HT-29 (cell line): ENCODE measurements at regions not wholly inside any gene's neighbourhood (a gene's known extent, or its start where the extent isn't known, plus 50 kb on each side); places are given as distances from the start of the nearest gene placed in this dataset.
"Not testable (repeated sequence)": the region's sequence is repeated elsewhere in the genome, so short reads cannot be mapped to it uniquely, and the experiment has no call there.

ENCODE experiments used
- DNase-seq: peaks from one replicate; pipeline ENCODE4 v3.0.0-alpha.2; 2015; ENCODE audit warnings: low spot score

DNA sequence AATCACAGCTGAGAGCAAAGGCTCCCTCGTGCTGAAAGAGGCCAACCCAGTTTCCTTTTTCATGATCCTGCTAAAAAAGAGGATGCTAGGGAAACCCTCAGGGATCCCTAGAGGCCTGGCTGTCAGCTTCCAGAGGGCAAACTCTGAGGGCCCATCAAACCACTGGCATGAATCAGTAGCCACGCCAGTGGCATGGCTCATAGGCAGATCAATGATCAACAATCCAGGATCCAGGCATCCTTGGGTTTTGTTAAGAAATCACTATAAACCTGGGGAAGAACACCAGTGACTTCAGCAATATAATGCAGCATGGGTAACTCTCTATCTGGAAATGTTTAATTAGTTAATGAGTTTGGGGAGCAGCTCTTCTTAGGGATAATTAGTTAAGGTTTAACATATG, 286.5 kb downstream of the C1D start:
- DNase-seq = no peak

DNA sequence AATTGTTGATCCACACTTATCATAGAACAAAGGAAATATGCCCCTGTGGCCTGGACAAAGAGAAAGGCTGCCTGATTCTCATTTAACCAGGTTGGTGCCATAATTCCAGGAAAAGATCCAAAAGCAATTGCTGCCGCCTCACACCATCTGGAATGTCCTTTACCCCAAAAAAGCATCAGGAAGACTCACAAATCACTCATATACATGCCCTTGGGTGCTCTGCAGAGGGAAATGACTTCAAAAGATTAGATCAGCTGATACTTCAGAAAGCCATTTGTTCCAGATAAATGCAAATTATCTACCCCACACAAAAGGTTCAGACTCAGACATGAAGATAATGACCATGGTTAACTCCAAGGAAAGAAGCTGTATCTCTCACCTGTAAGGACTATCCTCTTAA, 285.8 kb downstream of the C1D start:
- no peak for DNase-seq

DNA sequence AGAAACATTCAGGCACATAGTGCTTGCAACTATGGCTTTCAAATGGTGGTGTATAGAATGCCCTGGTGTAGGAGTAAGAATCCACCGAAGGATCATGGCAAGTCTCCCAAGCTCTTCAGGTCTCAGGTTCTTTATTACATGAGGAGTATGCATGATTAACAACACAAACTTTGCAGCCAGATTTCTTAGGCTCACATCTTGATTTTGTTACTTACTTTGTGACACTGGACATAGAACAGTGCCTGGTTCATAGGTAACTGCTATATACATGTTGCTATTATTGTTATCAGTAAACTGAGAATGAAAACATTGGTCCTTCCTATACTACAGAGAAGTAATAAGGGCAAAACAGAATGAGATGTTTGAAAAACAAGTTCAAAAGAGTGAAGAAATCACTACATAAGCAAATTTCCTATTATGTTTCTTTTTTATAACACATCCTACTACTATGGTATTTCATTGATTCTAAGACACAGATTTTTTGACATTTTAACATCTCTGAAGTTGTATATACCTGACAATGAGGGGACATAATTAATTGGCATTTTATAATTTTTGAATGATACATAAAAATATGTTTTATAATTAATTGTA, 284.9 kb downstream of the C1D start:
- no peak for DNase-seq

DNA sequence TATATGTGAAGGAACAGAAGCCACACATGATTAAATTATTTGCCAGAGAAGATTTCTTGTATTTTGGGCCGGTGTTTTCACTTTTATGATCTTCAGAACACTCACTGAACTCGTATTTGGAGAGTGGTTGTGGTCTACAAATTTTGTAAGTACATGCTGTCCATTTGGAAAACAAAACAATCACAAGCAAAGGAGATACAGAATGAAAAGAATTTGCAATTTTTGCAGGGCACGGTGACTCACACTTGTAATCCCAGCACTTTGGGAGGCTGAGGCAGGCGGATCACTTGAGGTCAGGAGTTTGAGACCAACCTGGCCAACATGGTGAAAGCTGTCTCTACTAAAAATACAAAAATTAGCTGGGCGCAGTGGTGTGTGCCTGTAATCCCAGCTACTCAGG, 282.0 kb downstream of the C1D start:
- not testable (repeated sequence) for DNase-seq

DNA sequence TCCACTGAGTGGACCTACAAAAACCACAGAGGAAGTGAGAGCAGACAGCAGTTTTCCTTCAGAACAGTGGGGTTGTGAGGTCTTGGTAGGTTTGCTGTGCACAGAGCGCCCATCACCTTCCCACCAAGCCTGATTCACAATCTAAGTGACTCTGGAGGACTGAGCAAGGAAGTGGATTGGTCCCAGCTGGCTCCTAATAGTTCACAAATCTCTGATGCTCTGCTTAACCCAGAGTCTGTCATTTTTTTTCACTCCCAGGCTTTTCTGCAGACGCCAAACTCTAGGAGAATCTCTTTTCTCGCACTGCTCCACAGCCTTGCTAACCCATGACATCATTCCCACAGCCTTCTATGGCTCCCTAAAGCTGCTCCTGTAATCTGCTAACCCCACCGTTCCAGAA, 280.4 kb downstream of the C1D start:
- no peak for DNase-seq

DNA sequence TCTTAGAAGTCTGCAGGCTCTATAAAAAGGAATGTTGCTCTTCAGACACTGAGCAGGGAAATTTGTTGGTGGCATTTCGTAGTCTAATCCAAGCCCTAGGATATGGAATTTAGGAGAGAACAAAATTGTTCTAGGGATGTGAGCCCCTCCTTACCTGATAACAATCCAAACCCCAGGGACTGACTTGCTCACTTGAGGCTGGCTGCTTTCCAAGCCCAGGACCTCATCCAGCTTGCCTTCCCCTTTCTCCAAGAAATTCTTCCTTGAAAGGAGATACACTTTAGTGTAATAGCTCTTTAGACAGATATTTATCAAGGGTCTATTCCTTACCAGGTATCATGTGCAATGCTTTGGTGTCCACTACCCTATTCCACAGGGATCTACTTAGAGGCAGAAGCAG, 279.8 kb downstream of the C1D start:
- no peak for DNase-seq

DNA sequence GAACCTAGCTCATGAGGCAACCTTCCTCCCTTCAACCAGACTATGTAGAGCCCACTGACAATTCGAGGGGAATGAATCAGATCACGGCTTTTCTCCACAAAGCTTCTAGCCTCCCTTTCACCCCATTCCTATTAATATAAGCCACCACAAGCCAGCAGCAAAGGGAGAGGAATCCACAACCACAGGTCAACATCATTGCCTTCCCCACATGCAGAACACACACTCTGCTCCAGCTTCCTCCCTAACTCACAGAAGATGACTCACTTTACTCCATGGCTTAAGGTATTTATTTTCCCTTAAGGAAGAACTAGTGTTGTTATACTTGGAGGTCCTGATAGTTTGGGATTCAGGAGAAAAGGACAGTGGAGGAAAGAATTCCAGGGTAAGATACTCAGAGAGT, 272.2 kb downstream of the C1D start:
- no peak for DNase-seq

DNA sequence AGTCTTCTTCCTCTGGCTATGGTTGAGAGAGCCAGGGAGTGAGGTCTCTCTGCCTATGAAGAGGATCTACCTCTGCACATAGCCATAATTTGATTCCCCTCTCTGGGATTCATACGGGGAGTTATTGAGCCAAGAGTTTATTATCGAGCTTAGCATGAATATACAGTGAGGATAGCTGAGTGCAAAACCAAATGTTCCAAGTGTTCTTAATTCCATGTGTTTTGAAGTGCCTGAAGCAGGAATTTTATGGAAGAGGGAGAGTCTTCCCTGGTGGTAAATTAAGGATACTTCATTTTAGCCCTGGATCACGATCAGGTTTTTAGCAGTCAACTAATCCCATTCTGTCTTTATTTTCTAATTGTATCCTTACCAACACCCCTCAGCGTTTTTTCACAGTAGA, 270.6 kb downstream of the C1D start:
- no peak for DNase-seq

DNA sequence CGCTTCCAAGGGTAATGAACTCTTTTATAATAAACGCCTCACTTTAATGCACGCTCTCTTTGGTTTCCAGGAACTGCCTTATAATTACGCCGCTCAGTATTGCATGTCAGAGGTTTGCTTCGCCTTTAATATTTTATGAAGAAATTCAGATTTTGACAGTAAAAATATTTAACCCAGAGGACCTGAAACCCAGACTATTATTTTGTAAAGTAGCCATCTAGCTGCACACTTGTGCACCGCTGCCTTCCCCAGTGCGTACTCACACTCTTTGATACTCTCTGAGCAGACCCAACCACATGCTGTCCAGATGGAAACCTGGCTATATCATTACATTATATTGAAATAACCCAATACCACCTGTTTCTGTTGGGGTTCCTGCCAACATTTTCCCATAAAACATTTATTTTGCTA, 270.1 kb downstream of the C1D start:
- no peak for DNase-seq

DNA sequence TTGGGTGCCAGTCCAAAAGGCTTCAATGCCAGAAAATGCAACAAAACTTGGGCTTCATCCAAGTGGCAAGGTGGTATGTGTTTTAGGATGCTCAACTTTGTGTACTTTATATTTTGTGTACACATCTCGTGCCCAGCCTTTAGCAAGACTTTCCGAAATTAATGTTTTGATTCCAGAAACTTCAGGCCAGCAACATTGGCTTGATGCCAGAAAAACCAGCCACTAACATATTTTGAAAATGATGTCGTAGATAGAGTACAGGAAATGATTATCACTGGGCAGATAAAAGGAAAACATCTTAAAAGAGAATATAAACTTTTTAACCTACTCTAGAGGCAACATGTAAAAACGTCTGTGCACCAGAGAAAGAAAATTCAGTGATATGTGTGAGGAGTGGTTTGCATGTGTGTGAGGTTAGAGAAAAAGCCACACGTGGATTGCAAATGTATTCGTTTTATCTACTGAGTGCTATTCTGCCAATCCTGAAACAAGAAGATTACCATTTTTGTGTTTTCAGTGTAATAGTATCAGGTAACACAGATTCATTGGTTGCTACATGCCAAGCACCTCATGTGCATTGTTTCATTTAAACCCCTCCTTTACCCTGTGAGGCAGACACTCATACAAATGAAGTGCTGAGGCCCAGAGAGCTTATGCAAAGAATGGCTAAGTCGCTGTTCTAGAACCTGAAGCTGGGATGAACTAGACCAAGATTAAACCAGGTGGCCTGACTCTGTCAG, 264.8 kb downstream of the C1D start:
- DNase-seq = no peak

DNA sequence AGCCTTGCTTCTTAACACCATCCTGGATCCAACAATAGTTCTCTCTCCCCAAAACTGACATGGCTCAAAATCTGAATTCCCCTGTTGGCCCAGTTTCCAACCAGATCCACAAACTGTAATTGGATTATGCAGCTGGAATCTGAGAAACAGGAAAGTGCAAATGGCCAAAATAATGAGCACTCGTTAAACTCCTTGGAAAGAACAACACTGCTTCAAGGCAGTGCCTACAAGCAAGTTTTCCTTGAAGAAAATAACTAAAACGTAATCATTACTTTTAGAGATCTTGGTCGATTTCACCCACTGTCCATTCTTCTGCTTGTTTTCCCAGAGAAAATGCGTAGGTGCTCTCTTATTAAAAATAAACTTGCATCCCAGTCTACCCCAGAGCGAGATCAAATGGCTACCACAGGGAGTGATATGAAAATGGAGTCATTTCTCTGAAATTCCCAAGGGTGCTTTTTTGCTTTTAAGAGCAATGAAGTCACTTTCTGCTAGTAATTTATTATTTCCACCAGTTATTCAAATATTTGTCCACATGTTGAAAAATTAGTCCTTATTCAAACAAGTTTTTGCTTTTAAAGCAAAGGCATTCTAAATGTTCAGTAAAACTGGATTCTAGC, 264.2 kb downstream of the C1D start:
- DNase-seq = no peak

DNA sequence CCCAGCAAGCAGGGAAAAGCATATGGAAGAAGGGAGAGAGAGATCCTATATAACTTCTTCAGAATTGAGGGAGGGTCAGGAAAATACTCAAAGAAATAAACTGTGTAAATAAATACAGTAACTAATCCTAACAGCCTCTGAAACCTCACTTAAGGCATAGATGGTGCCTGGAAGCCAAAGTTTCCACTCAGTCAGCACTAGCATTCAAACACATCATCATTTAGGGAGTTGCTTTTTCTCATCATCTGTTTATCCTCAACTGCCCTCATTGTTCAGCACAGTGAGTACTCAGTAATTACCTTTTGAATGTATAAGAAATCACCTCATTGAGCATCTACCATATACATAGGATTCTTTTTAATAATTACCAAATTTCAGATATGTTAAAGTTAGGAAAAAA, 262.9 kb downstream of the C1D start:
- no peak for DNase-seq

DNA sequence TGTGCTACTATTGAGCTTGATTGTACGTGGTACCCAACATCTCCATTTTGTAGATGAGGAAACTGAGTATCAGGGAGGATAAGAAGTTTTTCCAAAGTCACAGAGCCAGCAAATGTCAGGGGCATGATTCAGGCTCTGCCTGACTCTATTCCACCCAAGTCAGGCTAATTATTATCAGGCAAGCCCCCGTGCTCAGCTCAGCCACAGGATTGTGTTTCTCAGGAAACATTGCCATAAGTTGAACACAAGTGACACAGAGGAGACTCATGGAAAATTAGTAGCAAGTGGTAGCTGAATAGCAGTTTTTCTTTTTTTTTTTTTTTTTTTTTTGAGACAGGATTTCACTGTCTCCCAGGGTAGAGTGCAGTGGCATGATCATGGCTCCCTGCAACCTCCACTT, 260.5 kb downstream of the C1D start:
- no peak for DNase-seq

DNA sequence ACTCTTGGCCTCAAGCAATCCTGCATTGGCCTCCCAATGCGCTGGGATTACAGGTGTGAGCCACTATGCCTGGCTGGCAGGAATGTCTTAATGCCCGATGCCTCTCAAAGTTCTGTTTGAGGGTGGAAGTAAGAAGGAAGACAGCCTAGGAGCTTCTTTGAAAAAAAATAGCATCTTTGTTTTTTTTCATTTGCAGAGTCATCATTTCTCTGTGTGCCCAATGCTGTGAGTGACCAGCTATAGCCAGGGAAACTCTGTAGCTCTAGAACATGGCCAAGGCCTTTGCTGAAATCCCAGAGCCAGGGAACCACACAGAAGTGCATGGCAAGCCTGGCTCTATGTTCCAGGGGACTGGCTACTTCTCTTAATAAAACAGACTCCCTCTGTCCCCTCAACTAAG, 260.0 kb downstream of the C1D start:
- DNase-seq = no peak

DNA sequence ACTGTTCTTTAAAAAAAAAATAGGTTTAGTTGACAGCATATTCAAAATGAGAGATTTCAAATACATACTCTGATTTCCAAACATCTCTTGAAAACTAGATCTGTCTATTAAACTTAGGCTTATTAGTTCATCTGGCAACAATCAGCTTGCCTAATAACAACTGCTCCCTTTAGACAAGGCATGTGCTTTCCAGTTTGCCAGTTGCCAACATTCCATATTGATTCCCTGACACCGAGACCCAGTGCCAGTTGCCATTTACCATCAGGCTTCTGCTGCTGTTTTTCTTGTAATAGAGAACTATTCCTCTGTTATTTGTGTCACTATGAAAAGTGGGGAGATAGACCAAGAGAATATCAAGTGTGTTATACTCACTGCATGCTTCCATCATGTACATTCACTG, 256.0 kb downstream of the C1D start:
- DNase-seq = no peak

DNA sequence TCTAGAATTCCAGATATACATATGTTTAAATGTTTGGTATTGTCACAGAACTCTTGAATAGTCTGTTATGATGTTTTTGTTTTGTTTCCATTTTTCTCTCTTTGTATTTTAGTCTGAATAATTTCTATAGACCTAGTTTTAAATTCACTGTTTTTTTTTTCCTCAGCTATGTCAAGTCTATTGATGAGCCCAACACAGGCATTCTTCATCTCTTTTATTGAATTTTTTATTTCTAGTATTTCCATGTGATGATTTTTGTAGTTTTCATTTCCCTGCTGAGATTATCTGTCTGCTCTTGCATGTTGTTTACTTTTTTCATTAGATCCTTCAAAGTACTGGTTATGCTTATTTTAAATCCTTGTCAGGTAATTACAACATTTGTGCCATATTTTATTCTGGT, 254.7 kb downstream of the C1D start:
- no peak for DNase-seq

DNA sequence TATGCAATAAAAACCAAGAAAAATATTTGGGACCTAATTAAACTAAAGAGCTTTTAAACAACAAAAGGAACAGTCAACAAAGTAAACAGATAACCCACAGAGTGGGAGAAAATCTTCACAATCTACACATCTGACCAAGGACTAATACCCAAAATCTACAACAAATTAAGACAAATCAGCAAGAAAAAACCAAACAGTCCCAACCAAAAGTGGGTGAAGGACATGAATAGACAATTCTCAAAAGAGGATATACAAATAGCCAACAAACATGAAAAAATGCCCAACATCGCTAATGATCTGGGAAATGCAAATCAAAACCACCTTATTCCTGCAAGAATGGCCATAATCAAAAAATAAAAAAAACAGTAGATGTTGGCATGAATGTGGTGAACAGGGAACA, 250.1 kb downstream of the C1D start:
- no peak for DNase-seq

DNA sequence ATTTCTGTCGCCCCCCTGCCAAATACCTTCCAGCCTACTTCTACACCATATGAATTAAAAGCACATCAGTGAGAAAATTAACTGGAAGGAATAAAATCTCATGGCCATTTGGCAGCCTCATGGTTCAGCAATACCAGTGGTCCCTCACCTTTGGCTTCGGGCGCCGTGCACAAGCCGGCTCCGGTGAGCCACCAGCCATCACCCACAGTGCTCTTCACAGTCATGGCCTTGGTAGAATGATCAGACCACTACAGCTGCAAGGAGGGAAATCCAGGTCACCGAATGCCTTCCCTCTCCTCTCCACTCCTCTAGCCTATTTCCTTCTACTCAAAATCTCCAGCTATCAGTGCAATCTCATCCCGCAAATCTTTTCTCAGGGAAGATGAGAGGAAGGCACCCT, 239.1 kb downstream of the C1D start:
- DNase-seq = no peak

DNA sequence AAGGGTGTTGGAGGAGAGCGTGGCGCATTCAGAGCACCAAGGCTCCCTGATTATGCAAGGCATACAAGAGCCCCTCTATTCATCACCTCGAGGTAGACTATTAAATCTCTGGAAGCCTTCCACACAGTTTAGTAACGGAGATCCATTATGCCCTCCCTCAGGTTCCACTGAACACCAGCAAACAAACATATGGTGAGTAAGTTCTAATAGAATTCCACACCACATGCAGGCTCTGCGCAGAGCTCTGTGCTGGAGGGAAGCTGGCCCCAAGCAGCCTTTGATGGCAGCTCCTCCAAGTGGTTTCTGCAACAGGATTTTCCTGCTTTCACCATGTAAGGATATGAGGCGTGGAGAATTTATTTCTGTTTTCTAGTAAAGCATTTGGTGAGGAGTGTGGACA, 238.6 kb downstream of the C1D start:
- DNase-seq = no peak

DNA sequence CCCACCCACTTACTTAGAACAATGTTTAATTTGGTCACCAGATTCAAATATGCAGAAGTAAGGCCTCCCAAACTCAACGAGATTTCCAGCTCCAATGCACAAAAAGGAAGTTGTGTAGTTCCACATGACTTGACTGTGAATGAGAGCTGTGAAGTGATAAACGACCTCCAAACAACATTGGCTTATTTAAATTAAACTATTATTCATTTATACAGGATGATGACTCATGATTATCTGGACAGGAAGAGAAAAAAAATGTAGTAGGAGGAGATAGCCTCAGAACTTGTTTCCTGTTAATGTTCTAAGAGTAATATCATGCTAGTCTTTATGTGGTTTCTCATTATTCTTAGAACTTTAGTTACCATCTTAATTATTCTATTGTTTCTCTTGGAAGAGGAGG, 237.3 kb downstream of the C1D start:
- DNase-seq = peak; percentile 21

DNA sequence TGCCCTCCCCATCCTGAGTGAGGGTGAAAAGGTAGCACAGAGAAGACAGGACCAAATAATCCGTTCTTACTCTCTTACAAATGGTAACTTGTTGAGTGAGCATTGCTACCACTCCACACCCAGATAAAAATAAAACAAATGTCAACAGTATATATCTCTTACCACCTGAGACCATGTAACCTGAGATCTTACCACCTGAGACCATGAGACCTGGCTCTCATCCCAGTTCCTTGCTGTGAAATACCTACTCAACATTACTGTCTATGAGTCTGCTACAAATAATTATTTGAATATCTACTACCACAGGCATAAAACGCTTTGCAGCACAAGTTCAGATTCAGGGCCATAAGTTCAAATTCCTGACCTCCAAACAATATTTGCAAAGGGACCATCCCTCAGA, 234.7 kb downstream of the C1D start:
- no peak for DNase-seq

DNA sequence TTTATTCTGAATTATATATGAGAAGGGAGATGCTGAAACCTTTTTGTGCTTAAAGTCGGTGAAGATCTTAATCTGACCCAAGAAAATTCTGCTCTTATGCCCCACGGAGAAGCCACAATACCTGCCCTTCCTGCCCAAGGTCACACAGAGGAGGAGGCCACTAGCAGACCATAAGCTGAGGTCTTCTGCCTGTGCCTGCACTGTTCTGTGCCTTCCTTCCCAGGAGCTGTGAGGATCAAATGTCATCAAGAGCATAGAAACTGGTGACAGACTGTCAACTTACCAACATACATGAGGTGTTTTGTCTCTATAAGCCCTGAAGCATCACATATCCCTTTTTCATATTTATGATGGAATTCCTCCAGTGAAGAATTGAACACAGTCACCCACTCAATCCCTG, 233.3 kb downstream of the C1D start:
- no peak for DNase-seq

DNA sequence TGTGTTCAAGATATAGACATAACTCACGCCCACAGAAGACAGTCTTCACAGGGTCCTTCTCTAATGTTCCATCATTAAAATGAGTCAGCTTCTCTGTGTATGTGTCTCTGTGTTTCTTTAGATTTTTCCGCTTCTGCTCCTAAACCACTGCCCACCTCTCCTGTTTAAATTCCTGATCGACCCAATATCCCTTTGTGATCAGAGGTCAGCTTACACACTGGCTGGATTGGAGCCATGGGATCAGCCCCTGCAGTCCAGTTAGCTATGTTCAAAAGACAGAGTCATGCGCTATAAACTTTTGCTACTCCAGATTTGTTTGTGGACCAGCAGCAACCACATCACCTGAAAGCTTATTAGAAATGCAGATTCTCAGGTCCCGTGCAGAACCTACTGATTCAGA, 229.2 kb downstream of the C1D start:
- DNase-seq = no peak
